Prostate gland (tissue), 2 donors: ENCODE measurements at regions not wholly inside any gene's neighbourhood (a gene's known extent, or its start where the extent isn't known, plus 50 kb on each side); places are given as distances from the start of the nearest gene placed in this dataset.

Source experiments
- DNase-seq: peaks from one replicate; pipeline ENCODE4 v3.0.0-alpha.2; 2019; ENCODE audit warnings: low spot score
- H3K27ac ChIP-seq, 2 donors: fragments of 200-600 bp; sonication (generic); 2 replicates each; pipeline ENCODE4 v1.5.1; 2017 to 2019
- H3K27me3 ChIP-seq: fragments of 200-600 bp; sonication (generic); replicated peaks from 2 replicates; pipeline ENCODE4 v1.5.1; 2019; ENCODE audit not compliant: insufficient read depth
- H3K36me3 ChIP-seq, 2 donors: fragments of 200-600 bp; sonication (generic); 1 replicate in 1 of 2; 2 replicates in 1 of 2; pipeline versions ENCODE4 v1.5.1 to v1.8.1; 2017 to 2019
- H3K4me1 ChIP-seq: fragments of 200-600 bp; sonication (generic); replicated peaks from 2 replicates; pipeline ENCODE4 v1.5.1; 2019
- H3K4me3 ChIP-seq, 2 donors: fragments of 200-600 bp; sonication (generic); 2 replicates each; pipeline ENCODE4 v1.5.1; 2017 to 2019
- H3K9me3 ChIP-seq: fragments of 200-600 bp; sonication (generic); 2 replicates; pipeline ENCODE4 v1.5.1; 2017
- CTCF ChIP-seq, 4 experiments: fragments of 200-600 bp in 2 of 4; fragments of 450-650 bp in 2 of 4; sonication (generic) in 2 of 4; IDR thresholded peaks; 1 replicate in 3 of 4; 2 replicates in 1 of 4; pipeline ENCODE4 v1.5.1; 2016 to 2019; ENCODE audit warnings: antibody characterized with exemption in 4 of 4, mild to moderate bottlenecking in 2 of 4, moderate library complexity in 2 of 4
- POLR2A ChIP-seq: fragments of 450-650 bp; IDR thresholded peaks from one replicate; pipeline ENCODE4 v1.6.1; 2016; ENCODE audit warnings: antibody characterized with exemption, mild to moderate bottlenecking
- POLR2AphosphoS5 ChIP-seq: sonication (generic); formaldehyde crosslinking; IDR thresholded peaks from one replicate; pipeline ENCODE4 v1.6.1; 2017; ENCODE audit warnings: antibody characterized with exemption
- WGBS: methylation state at CpG from one replicate; pipeline ENCODE4 v1.1.5; 2018; 5-methylcytosine and 5-hydroxymethylcytosine counted together
- intact Hi-C: fragments of 100-400 bp; cut with DNase I; formaldehyde crosslinking; loops from one replicate; pipeline ENCODE4 v1.14.2; 2022

GRCh38 chr20:48339986-48340882, 487.6 kb downstream of the PREX1 start:
- WGBS: 72% methylated on average over 16 of the region's 17 CpGs
- Histone ChIP-seq H3K27me3 (no peaks in the 10 kb centered on the region), H3K9me3 (no peaks in the 10 kb centered on the region), H3K36me3 (no peaks in the 10 kb centered on the region), H3K4me3 (no peak overlapping the region), H3K4me1 (no peaks in the 10 kb centered on the region), H3K27ac (no peak overlapping the region)
- intact Hi-C loops: no loop called here
- TF ChIP-seq POLR2AphosphoS5 (no peak), CTCF (IDR thresholded peaks at IDR 0.05) (no peak), POLR2A (no peak)
- no peak for DNase-seq

- Histone ChIP-seq H3K9me3 (no peaks in the 10 kb centered on the region), H3K4me1 (no peaks in the 10 kb centered on the region), H3K36me3 (no peaks in the 10 kb centered on the region), H3K27ac (no peak overlapping the region), H3K4me3 (no peak overlapping the region), H3K27me3 (no peaks in the 10 kb centered on the region)
- TF ChIP-seq CTCF (IDR thresholded peaks at IDR 0.05) (no peak), POLR2AphosphoS5 (peak; percentile 38)
- WGBS: 29% methylated on average over 13 of the region's 13 CpGs
- DNase-seq: peak; percentile 12
- intact Hi-C loops: no loop called here
Measured at GRCh38 chr20:48339190-48339985, 488.4 kb downstream of the PREX1 start.

- intact Hi-C loops: no loop called here
- Histone ChIP-seq H3K4me3 (no peak overlapping the region), H3K27ac (no peak overlapping the region), H3K9me3 (no peaks in the 10 kb centered on the region), H3K36me3 (no peaks in the 10 kb centered on the region), H3K27me3 (no peaks in the 10 kb centered on the region), H3K4me1 (no peaks in the 10 kb centered on the region)
- 64% methylated on average over 7 of the region's 7 CpGs for WGBS
- no peak for TF ChIP-seq POLR2AphosphoS5
- TF ChIP-seq POLR2A: no peak
- TF ChIP-seq CTCF (IDR thresholded peaks at IDR 0.05): no peak
- DNase-seq: no peak
Measured at GRCh38 chr20:48338717-48339116, 489.1 kb downstream of the PREX1 start.

- H3K9me3 ChIP-seq: no peaks in the 10 kb centered on the region
- no peaks in the 10 kb centered on the region for H3K36me3 ChIP-seq
- DNase-seq: no peak
- no peak overlapping the region for H3K27ac ChIP-seq
- 94% methylated on average over 6 of the region's 6 CpGs for WGBS
- no peak overlapping the region for H3K4me3 ChIP-seq
- no peaks in the 10 kb centered on the region for H3K4me1 ChIP-seq
- intact Hi-C loops: no loop called here
- TF ChIP-seq POLR2AphosphoS5: no peak
- no peak for TF ChIP-seq CTCF (IDR thresholded peaks at IDR 0.05)
- no peak for TF ChIP-seq POLR2A
- no peaks in the 10 kb centered on the region for H3K27me3 ChIP-seq
Measured at GRCh38 chr20:48336597-48336996, 491.2 kb downstream of the PREX1 start.
